H1 (cell line): ENCODE measurements at regions not wholly inside any gene's neighbourhood (a gene's known extent, or its start where the extent isn't known, plus 50 kb on each side); places are given as distances from the start of the nearest gene placed in this dataset.

Experiments used
- CTCF ChIA-PET: fragments of 300-600 bp; sonication (Branson Sonifier 250); formaldehyde crosslinking; loops from one replicate; lab custom pipeline; 2021; ENCODE audit not compliant: partially characterized antibody; lab: Charles Lee
- POLR2A ChIA-PET: fragments of 300-600 bp; sonication (Branson Sonifier 250); formaldehyde crosslinking; loops from one replicate; lab custom pipeline; 2021; ENCODE audit warnings: inconsistent platforms; ENCODE audit not compliant: partially characterized antibody; lab: Charles Lee
- DNase-seq, 2 experiments: peaks; one replicate each; pipeline versions ENCODE4 v3.0.0 to v3.0.0-alpha.2; 2010 to 2022; ENCODE audit warnings: low spot score in 2 of 2, low read depth in 1 of 2, mixed read lengths in 1 of 2
- FAIRE-seq: peaks from 2 replicates; lab custom pipeline; 2011; peaks lifted over from hg19 to GRCh38; lab: Jason Lieb, UNC
- H2AFZ ChIP-seq: 2 replicates; pipeline ENCODE4 v1.8.1; 2012; ENCODE audit warnings: low read length, inconsistent platforms
- H2AK5ac ChIP-seq: 2 replicates; pipeline ENCODE4 v1.6.1; 2013; ENCODE audit warnings: low read depth, low read length
- H2BK120ac ChIP-seq: replicated peaks from 2 replicates; pipeline ENCODE3; 2013; ENCODE audit warnings: low read depth, low read length, inconsistent platforms
- H2BK12ac ChIP-seq: 2 replicates; pipeline ENCODE4 v1.6.1; 2013; ENCODE audit warnings: low read depth, low read length
- H2BK15ac ChIP-seq: 2 replicates; pipeline ENCODE4 v1.6.1; 2013; ENCODE audit warnings: low read length
- H2BK20ac ChIP-seq: 2 replicates; pipeline ENCODE4 v1.6.1; 2013; ENCODE audit warnings: low read length
- H2BK5ac ChIP-seq: 2 replicates; pipeline ENCODE4 v1.6.1; 2013; ENCODE audit warnings: low read depth, low read length
- H3K14ac ChIP-seq: 2 replicates; pipeline ENCODE4 v1.6.1; 2013; ENCODE audit warnings: inconsistent platforms; ENCODE audit not compliant: insufficient read length
- H3K18ac ChIP-seq: 2 replicates; pipeline ENCODE4 v1.6.1; 2013; ENCODE audit warnings: low read length; ENCODE audit errors: extremely low read depth
- H3K23ac ChIP-seq: 2 replicates; pipeline ENCODE4 v1.6.1; 2013; ENCODE audit warnings: inconsistent platforms; ENCODE audit not compliant: insufficient read length
- H3K23me2 ChIP-seq: 2 replicates; pipeline ENCODE4 v1.6.1; 2013; ENCODE audit warnings: low read depth, low read length
- H3K27ac ChIP-seq: 2 replicates; pipeline ENCODE4 v1.6.1; 2011; ENCODE audit warnings: low read depth, low read length, inconsistent platforms
- H3K27me3 ChIP-seq, 4 experiments: replicated peaks in 1 of 4; 1 replicate in 1 of 4; 2 replicates in 3 of 4; pipeline versions ENCODE4 v1.6.1 to v1.8.1; 2011 to 2013; ENCODE audit warnings: low read length in 3 of 4, mild to moderate bottlenecking in 3 of 4, inconsistent platforms in 2 of 4, mixed read lengths in 2 of 4, moderate library complexity in 1 of 4; ENCODE audit not compliant: control insufficient read depth in 3 of 4, insufficient read depth in 3 of 4; ENCODE audit errors: extremely low read depth in 1 of 4
- H3K36me3 ChIP-seq, 4 experiments: 2 replicates each; pipeline versions ENCODE4 v1.6.1 to v1.8.1; 2011 to 2013; ENCODE audit warnings: mild to moderate bottlenecking in 4 of 4, low read length in 3 of 4, moderate library complexity in 2 of 4, control low read depth in 1 of 4, inconsistent platforms in 1 of 4; ENCODE audit not compliant: insufficient read depth in 4 of 4, control insufficient read depth in 2 of 4
- H3K4ac ChIP-seq: replicated peaks from 2 replicates; pipeline ENCODE3; 2013; ENCODE audit warnings: low read length, low read depth, mixed read lengths, inconsistent platforms; ENCODE audit not compliant: insufficient read length
- H3K4me1 ChIP-seq, 4 experiments: replicated peaks in 1 of 4; 1 replicate in 1 of 4; 2 replicates in 3 of 4; pipeline versions ENCODE4 v1.6.1 to v1.8.1; 2011 to 2013; ENCODE audit warnings: low read length in 3 of 4, inconsistent platforms in 2 of 4, mixed read lengths in 1 of 4; ENCODE audit not compliant: insufficient read depth in 4 of 4, control insufficient read depth in 3 of 4
- H3K4me2 ChIP-seq, 2 experiments: 2 replicates each; pipeline versions ENCODE4 v1.6.1 to v1.8.1; 2011 to 2013; ENCODE audit warnings: low read depth in 2 of 2, low read length in 2 of 2, control low read depth in 1 of 2, inconsistent platforms in 1 of 2, mild to moderate bottlenecking in 1 of 2; ENCODE audit not compliant: insufficient read depth in 1 of 2
- H3K4me3 ChIP-seq, 4 experiments: fragments of 200-600, 300-600 bp in 1 of 4; sonication (generic), shearing (Covaris generic), sonication (Bioruptor Twin) in 1 of 4; 2 replicates each; pipeline versions ENCODE4 v1.5.1 to v1.8.1; 2011 to 2016; ENCODE audit warnings: low read length in 4 of 4, low read depth in 3 of 4, control low read depth in 2 of 4, inconsistent platforms in 2 of 4, mild to moderate bottlenecking in 2 of 4, mixed read lengths in 1 of 4, moderate library complexity in 1 of 4; ENCODE audit not compliant: insufficient read depth in 2 of 4; ENCODE audit errors: extremely low read depth in 1 of 4
- H3K56ac ChIP-seq: replicated peaks from 2 replicates; pipeline ENCODE3; 2013; ENCODE audit warnings: low read depth, mild to moderate bottlenecking, mixed read lengths, low read length, inconsistent platforms; ENCODE audit not compliant: insufficient read length
- H3K79me1 ChIP-seq: 2 replicates; pipeline ENCODE4 v1.6.1; 2013; ENCODE audit warnings: low read depth, low read length, control low read depth
- H3K79me2 ChIP-seq, 2 experiments: 2 replicates each; pipeline versions ENCODE4 v1.6.1 to v1.8.1; 2012 to 2013; ENCODE audit warnings: low read length in 2 of 2, mild to moderate bottlenecking in 2 of 2, inconsistent platforms in 1 of 2; ENCODE audit not compliant: insufficient read depth in 2 of 2, control insufficient read depth in 1 of 2
- H3K9ac ChIP-seq, 4 experiments: replicated peaks in 1 of 4; 1 replicate in 1 of 4; 2 replicates in 3 of 4; pipeline versions ENCODE4 v1.6.1 to v1.8.1; 2011 to 2013; ENCODE audit warnings: low read depth in 3 of 4, low read length in 3 of 4, control low read depth in 2 of 4, mild to moderate bottlenecking in 2 of 4, moderate library complexity in 2 of 4, inconsistent platforms in 1 of 4; ENCODE audit errors: extremely low read depth in 1 of 4
- H3K9me3 ChIP-seq, 2 experiments: 2 replicates each; pipeline versions ENCODE4 v1.6.1 to v1.8.1; 2012 to 2013; ENCODE audit warnings: mild to moderate bottlenecking in 2 of 2, moderate library complexity in 2 of 2, control low read depth in 1 of 2, inconsistent platforms in 1 of 2, low read depth in 1 of 2, low read length in 1 of 2, mixed read lengths in 1 of 2; ENCODE audit not compliant: insufficient read depth in 2 of 2
- H4K20me1 ChIP-seq, 2 experiments: replicated peaks in 1 of 2; 2 replicates each; pipeline versions ENCODE3 to v1.8.1; 2011 to 2013; ENCODE audit warnings: inconsistent platforms in 2 of 2, low read length in 2 of 2, mild to moderate bottlenecking in 1 of 2; ENCODE audit not compliant: insufficient read depth in 2 of 2, control insufficient read depth in 1 of 2
- H4K5ac ChIP-seq: 2 replicates; pipeline ENCODE4 v1.6.1; 2013; ENCODE audit warnings: low read length, low read depth, mixed read lengths, inconsistent platforms; ENCODE audit not compliant: insufficient read length
- H4K8ac ChIP-seq: 2 replicates; pipeline ENCODE4 v1.8.0; 2013; ENCODE audit warnings: mild to moderate bottlenecking, moderate library complexity, low read length, inconsistent platforms; ENCODE audit not compliant: insufficient read depth; ENCODE audit errors: extremely low read depth
- H4K91ac ChIP-seq: replicated peaks from 2 replicates; pipeline ENCODE3; 2013; ENCODE audit warnings: low read length, mixed read lengths, inconsistent platforms; ENCODE audit not compliant: insufficient read length
- BCL11A ChIP-seq, 2 experiments: IDR thresholded peaks; one replicate each; pipeline ENCODE4 v1.6.1; 2011; ENCODE audit warnings: low read depth in 2 of 2, low read length in 2 of 2, mild to moderate bottlenecking in 2 of 2
- BRCA1 ChIP-seq: IDR thresholded peaks from 2 replicates; pipeline ENCODE4 v1.6.1; 2012; ENCODE audit warnings: low read depth, low read length, improper control_type of control experiment
- CBX8 ChIP-seq: fragments of 300-800, 300-1000 bp; sonication (generic); IDR thresholded peaks from 2 replicates; pipeline ENCODE4 v1.7.1; 2016; ENCODE audit warnings: low read depth, low read length, borderline replicate concordance
- CHD1 ChIP-seq: IDR thresholded peaks from 2 replicates; pipeline ENCODE4 v1.6.1; 2012; ENCODE audit warnings: low read depth, low read length, improper control_type of control experiment
- EZH2 ChIP-seq: fragments of 200-600 bp; sonication (generic); IDR thresholded peaks from 2 replicates; pipeline ENCODE4 v1.7.1; 2012; ENCODE audit warnings: low read depth, mild to moderate bottlenecking, moderate library complexity, low read length, inconsistent platforms; ENCODE audit not compliant: severe bottlenecking
- POU5F1 ChIP-seq: IDR thresholded peaks from 2 replicates; pipeline ENCODE4 v1.6.1; 2011; ENCODE audit warnings: low read depth, mild to moderate bottlenecking, low read length, moderate library complexity
- SIRT6 ChIP-seq: IDR thresholded peaks from one replicate; pipeline ENCODE4 v1.7.1; 2012; ENCODE audit warnings: low read length, inconsistent platforms
- SP2 ChIP-seq: IDR thresholded peaks from 2 replicates; pipeline ENCODE4 v1.6.1; 2012; ENCODE audit warnings: mild to moderate bottlenecking, low read length, inconsistent platforms
- WGBS, 2 experiments: shearing (Covaris generic) in 1 of 2; methylation state at CpG; one replicate each; pipeline versions ENCODE4 v1.1.6 to v1.1.7; 2013 to 2015; ENCODE audit warnings: low lambda C conversion rate in 2 of 2, mixed read lengths in 2 of 2, inconsistent platforms in 1 of 2, low coverage in 1 of 2, missing lambda C conversion rate in 1 of 2; ENCODE audit not compliant: insufficient replicate concordance in 2 of 2, insufficient coverage in 1 of 2, insufficient read length in 1 of 2; ENCODE audit errors: extremely low coverage in 1 of 2, missing lambda C conversion rate in 1 of 2; 5-methylcytosine and 5-hydroxymethylcytosine counted together

DNA sequence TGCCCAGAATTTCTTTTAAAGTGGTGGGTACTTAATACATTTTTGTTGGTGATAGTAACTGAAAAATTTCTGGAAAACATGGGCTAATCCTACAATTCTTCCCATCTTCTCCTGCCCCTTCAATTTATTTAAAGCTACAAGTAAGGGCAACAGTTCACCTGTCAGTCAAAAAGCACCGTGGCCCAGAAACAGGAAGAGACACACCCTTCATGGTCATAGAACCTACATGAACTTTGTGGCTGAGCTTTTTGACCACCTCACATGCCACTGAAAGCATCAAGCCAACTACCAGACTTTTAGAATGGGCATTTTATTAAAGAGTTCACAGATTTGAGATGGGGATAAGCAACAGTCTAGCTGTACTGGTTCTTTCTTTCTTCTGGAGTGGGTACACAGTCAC is 201.1 kb upstream of the CNR1 start:
- FAIRE-seq: no peak
- Histone ChIP-seq H3K14ac (no peak overlapping the region), H3K56ac (no peak overlapping the region), H3K4ac (no peak overlapping the region), H3K27me3 (no peaks in the 10 kb centered on the region), H2BK15ac (no peak overlapping the region), H3K79me1 (no peaks in the 10 kb centered on the region), H3K18ac (no peak overlapping the region), H4K91ac (no peak overlapping the region), H3K79me2 (no peaks in the 10 kb centered on the region), H3K9me3 (no peaks in the 10 kb centered on the region), H4K5ac (no peak overlapping the region), H2BK12ac (no peak overlapping the region), H3K4me1 (no peaks in the 10 kb centered on the region), H4K8ac (no peak overlapping the region), H2BK120ac (no peak overlapping the region), H2AFZ (no peak overlapping the region), H3K36me3 (no peaks in the 10 kb centered on the region), H2BK5ac (no peak overlapping the region), H2BK20ac (no peak overlapping the region), H4K20me1 (no peaks in the 10 kb centered on the region), H3K4me3 (no peak overlapping the region), H3K23ac (no peak overlapping the region), H2AK5ac (no peak overlapping the region), H3K27ac (no peak overlapping the region), H3K23me2 (no peaks in the 10 kb centered on the region), H3K4me2 (no peak overlapping the region), H3K9ac (no peak overlapping the region)
- DNase-seq: no peak
- WGBS, 2 experiments: 96% methylated on average over 1 of the region's 1 CpG; no CpG with 5 or more reads in 1 of the 2 experiments
- ChIA-PET CTCF (interaction anchor here (2.0 kb wide), 1 partner anchor 7 kb away, joined by 5 read pairs; no protein-coding TSS in a partner anchor), POLR2A (no interaction called here)
- TF ChIP-seq EZH2 (no peak), CBX8 (no peak), SP2 (no peak), POU5F1 (no peak), CHD1 (no peak), SIRT6 (no peak), BCL11A (IDR thresholded peaks at IDR 0.05; ENCODE audit: low read depth in 2 of 2, low read length in 2 of 2) (no peak), BRCA1 (no peak)
